ENCODE measurements at regions not wholly inside any gene's neighbourhood (a gene's known extent, or its start where the extent isn't known, plus 50 kb on each side); places are given as distances from the start of the nearest gene placed in this dataset.

GRCh38 chr2:140014204-140014546 lies 1234.0 kb upstream of the NXPH2 start:
- no peak for TF ChIP-seq CEBPB (IDR thresholded peaks at IDR 0.05)
- no peak for TF ChIP-seq MAX (IDR thresholded peaks at IDR 0.05)
- no peak for TF ChIP-seq YY1 (IDR thresholded peaks at IDR 0.05; ENCODE audit: low read depth)

Measured in Ishikawa (cell line).